Mesendoderm (in vitro differentiated cells): ENCODE measurements at regions not wholly inside any gene's neighbourhood (a gene's known extent, or its start where the extent isn't known, plus 50 kb on each side); places are given as distances from the start of the nearest gene placed in this dataset.
A peak's percentile ranks its signal among the peaks of the same experiment; 100 is the strongest.

Source experiments
- DNase-seq: peaks from one replicate; pipeline ENCODE4 v3.0.0; 2013
- H2AK5ac ChIP-seq: 2 replicates; pipeline ENCODE4 v1.6.1; 2013; ENCODE audit warnings: low read length, inconsistent platforms
- H2BK120ac ChIP-seq: 2 replicates; pipeline ENCODE4 v1.6.1; 2013; ENCODE audit warnings: low read depth, mild to moderate bottlenecking, low read length, moderate library complexity, mixed read lengths
- H2BK15ac ChIP-seq: replicated peaks from 2 replicates; pipeline ENCODE4 v1.6.1; 2013; ENCODE audit warnings: low read depth, mild to moderate bottlenecking, moderate library complexity
- H2BK5ac ChIP-seq: 2 replicates; pipeline ENCODE4 v1.6.1; 2013; ENCODE audit warnings: low read length, inconsistent platforms
- H3K18ac ChIP-seq: 2 replicates; pipeline ENCODE4 v1.6.1; 2013; ENCODE audit warnings: mild to moderate bottlenecking, low read length, mixed read lengths
- H3K23ac ChIP-seq: one replicate; pipeline ENCODE4 v1.6.1; 2013; ENCODE audit warnings: low read length
- H3K27ac ChIP-seq: 2 replicates; pipeline ENCODE4 v1.5.1; 2013; ENCODE audit warnings: low read depth, mild to moderate bottlenecking, inconsistent platforms, low read length, moderate library complexity
- H3K27me3 ChIP-seq: 2 replicates; pipeline ENCODE4 v1.6.1; 2013; ENCODE audit warnings: low read length, control low read depth, mild to moderate bottlenecking, inconsistent platforms; ENCODE audit not compliant: insufficient read depth, poor library complexity
- H3K36me3 ChIP-seq: 2 replicates; pipeline ENCODE4 v1.6.1; 2013; ENCODE audit warnings: low read length, inconsistent platforms; ENCODE audit not compliant: control insufficient read depth, insufficient read depth
- H3K4ac ChIP-seq: one replicate; pipeline ENCODE4 v1.6.1; 2013; ENCODE audit warnings: low read depth, mild to moderate bottlenecking, low read length, moderate library complexity
- H3K4me1 ChIP-seq: 2 replicates; pipeline ENCODE4 v1.6.1; 2013; ENCODE audit warnings: low read depth, low read length, inconsistent platforms; ENCODE audit not compliant: control insufficient read depth
- H3K4me2 ChIP-seq: 2 replicates; pipeline ENCODE4 v1.6.1; 2013; ENCODE audit warnings: low read length
- H3K4me3 ChIP-seq: 2 replicates; pipeline ENCODE4 v1.5.1; 2013; ENCODE audit warnings: mild to moderate bottlenecking, low read length
- H3K56ac ChIP-seq: one replicate; pipeline ENCODE4 v1.6.1; 2013; ENCODE audit warnings: low read length
- H3K79me1 ChIP-seq: 2 replicates; pipeline ENCODE4 v1.6.1; 2013; ENCODE audit warnings: low read length, inconsistent platforms
- H3K79me2 ChIP-seq: 2 replicates; pipeline ENCODE4 v1.6.1; 2013; ENCODE audit warnings: mild to moderate bottlenecking, low read length; ENCODE audit not compliant: control insufficient read depth, insufficient read depth
- H3K9ac ChIP-seq: 2 replicates; pipeline ENCODE4 v1.6.1; 2013; ENCODE audit warnings: low read length, inconsistent platforms
- H4K5ac ChIP-seq: one replicate; pipeline ENCODE4 v1.6.1; 2013; ENCODE audit warnings: low read length
- H4K8ac ChIP-seq: one replicate; pipeline ENCODE4 v1.6.1; 2013; ENCODE audit warnings: low read depth, mild to moderate bottlenecking, control low read depth, low read length, moderate library complexity
- WGBS: extraction: QIAGEN DNeasy Blood & Tissue Kit; methylation state at CpG from one replicate; pipeline ENCODE4 v1.1.7; 2013; ENCODE audit warnings: low lambda C conversion rate, missing lambda C conversion rate; ENCODE audit not compliant: insufficient coverage; ENCODE audit errors: extremely low coverage; 5-methylcytosine and 5-hydroxymethylcytosine counted together

DNA sequence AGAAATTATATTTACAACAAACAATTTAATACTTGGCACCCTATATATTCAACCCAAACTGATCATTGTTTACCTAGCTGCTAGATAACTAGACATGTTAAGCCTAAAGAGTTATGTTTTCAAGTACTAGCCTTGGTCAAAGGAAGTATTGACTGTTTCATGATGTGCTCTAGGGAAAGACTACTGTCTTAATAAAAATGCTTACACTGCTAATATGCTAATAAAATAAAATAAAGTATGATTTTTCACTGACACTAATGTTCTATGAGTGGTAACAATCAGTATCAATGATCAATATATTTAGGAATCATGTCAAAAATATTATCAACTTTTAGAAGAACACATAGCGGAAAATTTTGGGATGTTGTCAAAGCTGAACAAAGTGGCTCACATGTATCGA is 225.5 kb downstream of the OSR1 start:
- H3K4me3 ChIP-seq, result no peak overlapping the region
- no peak overlapping the region for H2BK5ac ChIP-seq
- peaks cover 1% of the 10 kb centered on the region for H3K4me1 ChIP-seq
- H3K56ac ChIP-seq, result no peak overlapping the region
- H3K9ac ChIP-seq, result no peak overlapping the region
- H3K79me2 ChIP-seq, result no peaks in the 10 kb centered on the region
- H3K4me2 ChIP-seq, result no peak overlapping the region
- H2BK15ac ChIP-seq, result no peak overlapping the region
- H2AK5ac ChIP-seq, result no peak overlapping the region
- H3K79me1 ChIP-seq, result no peaks in the 10 kb centered on the region
- no peak overlapping the region for H3K27ac ChIP-seq
- no peak overlapping the region for H3K23ac ChIP-seq
- H3K36me3 ChIP-seq, result no peaks in the 10 kb centered on the region
- no peak overlapping the region for H4K5ac ChIP-seq
- WGBS, result no CpG with 5 or more reads among the region's 2 CpGs
- H2BK120ac ChIP-seq, result no peak overlapping the region
- H4K8ac ChIP-seq, result no peak overlapping the region
- H3K18ac ChIP-seq, result no peak overlapping the region
- no peak overlapping the region for H3K4ac ChIP-seq
- no peak for DNase-seq
- no peaks in the 10 kb centered on the region for H3K27me3 ChIP-seq

DNA sequence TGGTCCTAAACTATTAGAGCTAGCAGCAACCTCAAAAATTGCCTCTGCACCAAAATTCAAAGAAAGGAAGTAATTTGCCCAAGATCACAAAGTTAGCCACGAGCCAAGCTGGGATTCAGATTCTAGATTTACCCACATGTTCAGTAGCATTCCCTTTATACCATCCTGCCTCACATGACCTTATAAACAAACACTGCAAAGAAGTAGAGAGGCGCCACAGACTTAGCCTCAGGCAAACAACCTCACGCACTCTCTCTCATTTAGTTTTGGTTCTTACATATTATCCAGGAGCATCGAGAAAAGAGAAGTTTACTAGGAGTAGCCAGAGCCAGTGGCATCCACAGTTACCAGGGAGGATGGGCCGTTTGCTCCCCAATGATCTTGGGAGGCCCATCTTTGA is 226.6 kb downstream of the OSR1 start:
- WGBS, result no CpG with 5 or more reads among the region's 5 CpGs

DNA sequence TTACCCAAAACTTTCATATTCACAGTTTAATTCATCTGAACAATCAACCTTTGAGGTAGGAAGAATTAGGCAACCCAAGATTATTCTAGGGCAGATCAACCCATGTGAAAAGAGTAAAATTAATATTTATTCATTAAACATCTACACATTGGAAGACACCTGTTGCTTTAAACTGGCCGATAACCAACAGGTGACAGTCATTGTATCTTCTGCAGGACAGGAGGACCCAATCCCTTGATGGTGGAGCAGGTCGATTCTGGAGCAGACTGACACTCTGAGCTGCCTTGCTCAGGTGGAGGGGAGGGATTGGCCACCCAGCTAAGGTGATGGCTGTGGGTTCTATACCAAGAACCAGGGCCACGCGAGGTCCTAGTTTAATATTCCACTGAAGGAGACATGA is 230.3 kb downstream of the OSR1 start:
- no peak overlapping the region for H2BK15ac ChIP-seq
- H3K4ac ChIP-seq, result no peak overlapping the region
- H3K18ac ChIP-seq, result no peak overlapping the region
- H3K4me1 ChIP-seq, result no peaks in the 10 kb centered on the region
- H2BK120ac ChIP-seq, result no peak overlapping the region
- DNase-seq, result no peak
- no peaks in the 10 kb centered on the region for H3K79me2 ChIP-seq
- H4K5ac ChIP-seq, result no peak overlapping the region
- H3K4me3 ChIP-seq, result no peak overlapping the region
- H3K27me3 ChIP-seq, result no peaks in the 10 kb centered on the region
- no peak overlapping the region for H4K8ac ChIP-seq
- no peak overlapping the region for H2BK5ac ChIP-seq
- H3K56ac ChIP-seq, result no peak overlapping the region
- H3K36me3 ChIP-seq, result no peaks in the 10 kb centered on the region
- H3K9ac ChIP-seq, result no peak overlapping the region
- H3K23ac ChIP-seq, result peak overlapping the region; percentile 82
- H3K27ac ChIP-seq, result no peak overlapping the region
- H2AK5ac ChIP-seq, result no peak overlapping the region
- no peak overlapping the region for H3K4me2 ChIP-seq
- WGBS, result no CpG with 5 or more reads among the region's 4 CpGs
- H3K79me1 ChIP-seq, result no peaks in the 10 kb centered on the region

More for the DNA sequence above, 226.6 kb downstream of the OSR1 start:
- Histone ChIP-seq H2BK120ac (no peak overlapping the region), H3K4ac (no peak overlapping the region), H4K8ac (no peak overlapping the region), H3K79me1 (no peaks in the 10 kb centered on the region), H3K23ac (no peak overlapping the region), H3K4me3 (no peak overlapping the region), H4K5ac (no peak overlapping the region), H3K27ac (no peak overlapping the region), H3K36me3 (no peaks in the 10 kb centered on the region), H2BK15ac (no peak overlapping the region), H3K4me1 (no peaks in the 10 kb centered on the region), H3K9ac (no peak overlapping the region), H2BK5ac (no peak overlapping the region), H3K79me2 (no peaks in the 10 kb centered on the region), H2AK5ac (no peak overlapping the region), H3K27me3 (no peaks in the 10 kb centered on the region), H3K18ac (no peak overlapping the region), H3K56ac (no peak overlapping the region), H3K4me2 (no peak overlapping the region)
- DNase-seq, result no peak

DNA sequence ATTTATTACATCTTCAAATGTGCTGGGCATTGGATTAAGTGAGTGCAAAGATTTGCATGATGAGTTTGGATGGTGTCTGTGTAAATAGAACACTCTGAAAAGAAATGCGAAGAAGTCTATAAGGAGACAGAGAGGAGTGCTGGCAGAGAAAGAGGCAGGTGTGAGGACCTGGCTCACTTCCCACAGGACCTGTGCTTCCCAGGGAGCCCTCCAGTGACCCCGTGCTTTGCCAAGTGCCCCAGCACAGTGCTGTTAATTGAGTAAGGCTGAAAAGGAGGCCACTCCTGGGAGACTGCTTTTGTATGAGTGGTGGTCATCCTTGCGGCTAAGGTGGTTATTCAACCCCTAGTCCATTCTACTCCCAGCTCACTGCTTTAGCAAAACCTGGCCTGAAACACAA is 230.8 kb downstream of the OSR1 start:
- DNase-seq, result no peak
- H3K4me2 ChIP-seq, result no peak overlapping the region
- no peak overlapping the region for H3K4me3 ChIP-seq
- no peak overlapping the region for H3K18ac ChIP-seq
- no peak overlapping the region for H3K56ac ChIP-seq
- no peak overlapping the region for H3K23ac ChIP-seq
- H2BK120ac ChIP-seq, result no peak overlapping the region
- no peaks in the 10 kb centered on the region for H3K27me3 ChIP-seq
- H4K5ac ChIP-seq, result no peak overlapping the region
- H3K27ac ChIP-seq, result no peak overlapping the region
- H4K8ac ChIP-seq, result no peak overlapping the region
- H3K79me1 ChIP-seq, result no peaks in the 10 kb centered on the region
- H3K9ac ChIP-seq, result no peak overlapping the region
- H2AK5ac ChIP-seq, result no peak overlapping the region
- H2BK15ac ChIP-seq, result no peak overlapping the region
- H2BK5ac ChIP-seq, result no peak overlapping the region
- no CpG with 5 or more reads among the region's 3 CpGs for WGBS
- no peak overlapping the region for H3K4ac ChIP-seq
- H3K4me1 ChIP-seq, result no peaks in the 10 kb centered on the region
- H3K79me2 ChIP-seq, result no peaks in the 10 kb centered on the region
- no peaks in the 10 kb centered on the region for H3K36me3 ChIP-seq

DNA sequence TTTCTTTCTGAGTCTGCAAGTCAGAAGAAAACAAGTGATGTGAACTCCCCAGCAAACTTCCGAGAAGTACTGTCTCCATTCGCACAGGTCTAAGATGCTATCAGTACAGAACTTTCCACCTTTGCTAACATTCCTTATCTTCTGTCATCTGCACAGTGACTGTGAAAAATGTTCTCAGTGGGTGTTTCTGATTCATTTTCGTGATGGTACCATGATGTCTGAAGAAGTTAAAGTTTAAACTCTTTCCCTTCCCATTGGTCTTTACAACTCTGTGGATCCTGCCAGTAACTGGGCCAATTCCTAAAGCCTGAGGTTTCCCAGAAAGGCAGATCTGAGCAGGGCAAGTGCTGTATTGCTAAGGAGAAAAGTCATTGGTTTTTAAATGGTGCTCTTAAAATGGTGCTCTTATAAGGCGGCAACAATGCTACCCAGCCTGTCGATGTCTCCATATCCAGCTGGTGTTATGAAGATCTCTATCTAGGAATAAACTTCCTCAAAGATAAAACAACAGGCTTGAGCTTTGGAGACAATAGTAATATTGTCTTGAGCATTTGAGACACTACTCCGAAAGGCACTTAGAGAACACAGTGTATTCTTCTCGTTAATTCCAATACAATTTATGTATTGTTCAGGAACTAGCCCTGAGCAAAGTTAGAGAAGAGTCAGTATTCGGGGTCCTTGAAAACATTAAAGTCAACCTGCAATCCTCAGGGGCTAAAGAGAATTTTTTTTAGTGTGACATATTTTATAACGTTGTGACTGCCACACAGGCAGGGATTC is 232.3 kb downstream of the OSR1 start:
- H2BK5ac ChIP-seq, result no peak overlapping the region
- no peak overlapping the region for H3K4me2 ChIP-seq
- WGBS, result no CpG with 5 or more reads among the region's 9 CpGs
- no peak overlapping the region for H3K23ac ChIP-seq
- H3K36me3 ChIP-seq, result no peaks in the 10 kb centered on the region
- H2BK15ac ChIP-seq, result no peak overlapping the region
- H2BK120ac ChIP-seq, result no peak overlapping the region
- H3K18ac ChIP-seq, result peak overlapping the region; percentile 28
- no peaks in the 10 kb centered on the region for H3K79me1 ChIP-seq
- no peak overlapping the region for H3K27ac ChIP-seq
- no peak overlapping the region for H4K5ac ChIP-seq
- no peak overlapping the region for H4K8ac ChIP-seq
- H3K27me3 ChIP-seq, result no peaks in the 10 kb centered on the region
- H3K79me2 ChIP-seq, result no peaks in the 10 kb centered on the region
- no peaks in the 10 kb centered on the region for H3K4me1 ChIP-seq
- no peak overlapping the region for H3K4me3 ChIP-seq
- H3K4ac ChIP-seq, result no peak overlapping the region
- no peak overlapping the region for H3K9ac ChIP-seq
- H3K56ac ChIP-seq, result no peak overlapping the region
- no peak overlapping the region for H2AK5ac ChIP-seq
- DNase-seq, result no peak

DNA sequence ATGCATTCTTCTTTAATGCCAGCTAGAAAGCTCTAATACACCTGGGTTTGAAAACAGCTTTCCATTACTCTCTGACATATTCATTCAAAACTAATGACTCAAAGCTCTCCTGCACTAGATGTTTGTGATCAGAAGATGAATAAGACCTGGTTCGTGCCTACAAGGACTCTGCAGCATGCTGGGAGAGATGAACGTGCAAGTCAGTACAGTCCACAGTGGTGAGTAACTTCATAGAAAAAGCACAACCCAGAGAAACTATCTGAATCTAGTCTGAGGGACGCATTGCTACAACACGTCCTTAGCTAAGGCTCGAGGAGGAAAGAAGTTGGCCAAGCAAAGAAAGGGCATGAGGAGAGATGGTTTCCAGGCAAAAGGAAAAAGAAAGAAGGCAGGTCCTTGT is 234.3 kb downstream of the OSR1 start:
- H4K5ac ChIP-seq, result no peak overlapping the region
- no CpG with 5 or more reads among the region's 5 CpGs for WGBS
- no peak overlapping the region for H3K4ac ChIP-seq
- H3K18ac ChIP-seq, result no peak overlapping the region
- H3K79me1 ChIP-seq, result no peaks in the 10 kb centered on the region
- no peak overlapping the region for H4K8ac ChIP-seq
- no peaks in the 10 kb centered on the region for H3K4me1 ChIP-seq
- no peak overlapping the region for H3K23ac ChIP-seq
- H3K27ac ChIP-seq, result no peak overlapping the region
- no peak overlapping the region for H2BK5ac ChIP-seq
- no peak overlapping the region for H3K4me3 ChIP-seq
- no peak for DNase-seq
- H3K56ac ChIP-seq, result no peak overlapping the region
- no peak overlapping the region for H3K4me2 ChIP-seq
- H3K9ac ChIP-seq, result no peak overlapping the region
- H3K27me3 ChIP-seq, result no peaks in the 10 kb centered on the region
- H3K36me3 ChIP-seq, result no peaks in the 10 kb centered on the region
- H3K79me2 ChIP-seq, result no peaks in the 10 kb centered on the region
- H2AK5ac ChIP-seq, result no peak overlapping the region
- H2BK15ac ChIP-seq, result no peak overlapping the region
- no peak overlapping the region for H2BK120ac ChIP-seq
